Stimulated activated CD4-positive, alpha-beta T cell treated with anti-CD3 and anti-CD28 coated beads, Interleukin-2, amount 100 ng/mL, for 48 hours (primary cell): ENCODE measurements at regions not wholly inside any gene's neighbourhood (a gene's known extent, or its start where the extent isn't known, plus 50 kb on each side); places are given as distances from the start of the nearest gene placed in this dataset.

Experiments used
- DNase-seq, 2 donors: peaks; one replicate each; pipeline ENCODE4 v3.0.0-alpha.2; 2020

DNA sequence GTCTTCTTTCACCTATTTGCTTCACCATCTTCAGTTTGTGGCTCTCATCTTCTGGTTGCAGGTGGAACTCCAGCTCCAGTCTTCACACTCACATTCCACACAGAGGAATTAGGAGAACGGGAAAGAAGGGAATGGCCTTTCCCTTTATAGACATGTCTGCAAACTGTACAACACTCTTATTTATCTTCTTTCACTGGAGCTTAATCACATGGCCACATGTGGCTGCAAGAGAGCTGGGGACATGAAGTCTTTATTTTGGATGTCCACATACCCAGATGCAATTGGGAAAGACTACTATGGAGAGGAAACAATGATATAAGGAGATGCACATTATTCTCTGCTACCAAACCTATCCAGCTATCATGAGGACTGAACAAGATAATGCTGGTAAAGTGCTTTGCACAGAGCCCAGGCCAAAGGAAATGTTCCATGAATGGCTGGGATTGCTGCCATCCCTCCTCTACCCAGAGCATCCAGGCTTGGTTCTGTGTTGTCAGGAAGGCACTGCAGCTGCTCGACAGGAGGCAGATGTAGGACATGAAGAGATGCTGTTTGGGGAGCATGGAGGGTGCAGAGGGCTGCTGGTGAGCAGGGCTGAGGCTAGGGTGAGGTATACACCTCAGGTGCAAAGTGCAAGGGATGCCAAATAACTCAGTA lies 183.8 kb upstream of the TBX20 start:
- no peak for DNase-seq

DNA sequence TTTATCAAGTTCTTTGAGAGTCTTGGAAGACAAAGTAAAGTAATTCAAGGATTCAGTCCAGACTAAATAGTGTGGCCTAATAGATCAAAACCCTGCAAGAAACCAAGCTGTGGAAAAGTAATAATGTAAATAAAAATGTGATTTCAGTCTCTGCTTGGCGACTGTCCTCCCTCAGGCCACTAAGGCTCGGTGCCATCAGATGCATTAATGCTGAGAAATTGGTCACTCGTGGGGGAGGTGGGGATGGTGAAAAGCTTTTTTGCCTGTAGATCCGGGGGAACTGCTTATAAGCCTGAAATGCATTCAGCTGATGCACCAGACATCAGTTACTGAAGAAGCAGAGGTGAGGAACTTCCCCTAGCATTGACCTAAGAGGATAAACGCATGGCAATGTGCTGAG lies 182.6 kb upstream of the TBX20 start:
- no peak for DNase-seq

DNA sequence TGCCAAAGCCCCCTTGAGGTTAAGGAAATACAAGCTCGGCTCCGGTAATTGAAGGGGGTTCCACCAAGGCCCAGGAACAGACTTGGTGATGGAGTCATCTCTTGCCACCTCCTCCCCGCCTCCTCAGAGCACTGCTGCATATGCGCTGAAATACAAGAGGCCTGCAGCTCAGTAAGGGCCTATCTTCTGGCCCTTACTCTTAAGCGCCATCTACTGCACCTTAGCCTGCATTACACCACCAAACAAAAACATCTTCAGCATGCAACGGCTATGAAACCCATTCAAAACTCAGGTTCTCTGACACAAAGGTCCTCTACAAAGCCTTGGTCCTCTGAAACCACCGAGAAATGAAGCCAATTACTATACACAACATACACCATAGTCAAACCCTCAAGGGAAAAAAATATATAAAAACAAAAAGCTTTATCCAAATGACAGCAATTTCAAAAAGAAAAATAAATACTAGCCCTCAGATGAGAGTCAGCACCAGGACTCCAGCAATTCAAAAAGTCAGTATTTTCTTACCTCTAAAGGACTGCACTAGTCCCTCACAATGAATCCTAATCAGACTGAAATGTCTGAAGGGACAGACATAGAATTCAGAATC lies 176.8 kb upstream of the TBX20 start:
- peak in 1 of 2 donors; percentile 4 for DNase-seq

DNA sequence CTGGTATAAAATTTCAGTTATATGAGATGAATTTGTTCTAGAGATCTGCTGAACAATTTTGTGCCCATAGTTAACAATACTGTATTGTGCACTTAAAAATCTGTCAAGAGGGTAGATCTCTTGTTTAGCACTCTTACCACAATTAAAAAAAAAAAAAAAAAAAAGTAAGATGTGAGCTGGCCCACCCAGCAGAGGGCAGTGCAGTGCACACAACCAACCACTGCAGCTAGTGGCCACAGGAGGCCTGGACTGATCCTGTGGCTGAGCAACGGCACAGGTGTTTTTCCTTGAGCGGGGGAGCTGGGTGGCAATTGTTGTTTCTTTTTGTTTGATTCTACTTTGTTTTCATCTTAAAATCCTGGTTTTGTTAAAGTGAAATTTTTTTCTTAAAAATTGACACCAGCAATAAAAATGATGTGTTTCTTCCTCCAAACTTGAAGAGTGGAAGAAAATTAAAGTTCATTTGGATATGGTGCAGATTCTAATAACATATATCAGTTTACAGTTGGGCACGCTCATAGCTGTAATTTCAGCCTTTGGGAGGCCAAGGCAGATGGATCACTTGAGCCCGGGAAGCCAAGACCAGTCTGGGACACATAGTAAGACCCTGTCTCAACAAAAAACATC lies 171.1 kb upstream of the TBX20 start:
- peak; percentile 44 to 47 for DNase-seq

DNA sequence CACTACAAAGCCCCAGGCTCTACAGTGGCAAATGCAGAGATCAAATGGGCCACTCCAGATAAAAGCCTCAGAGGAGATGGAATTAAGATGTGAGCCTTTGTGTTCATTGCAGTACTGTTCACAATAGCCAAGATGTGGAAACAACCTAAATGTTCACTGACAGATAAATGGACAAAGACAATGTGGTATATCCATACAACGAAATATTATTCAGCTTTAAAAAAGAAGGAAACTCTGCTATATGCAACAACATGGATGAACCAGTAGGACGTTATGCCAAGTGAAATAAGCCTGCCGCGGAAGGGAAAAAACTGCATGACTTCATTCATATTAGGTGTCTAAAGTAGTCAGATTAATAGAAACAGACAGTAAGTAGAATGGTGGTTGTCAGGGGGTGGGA lies 170.5 kb upstream of the TBX20 start:
- no peak for DNase-seq

DNA sequence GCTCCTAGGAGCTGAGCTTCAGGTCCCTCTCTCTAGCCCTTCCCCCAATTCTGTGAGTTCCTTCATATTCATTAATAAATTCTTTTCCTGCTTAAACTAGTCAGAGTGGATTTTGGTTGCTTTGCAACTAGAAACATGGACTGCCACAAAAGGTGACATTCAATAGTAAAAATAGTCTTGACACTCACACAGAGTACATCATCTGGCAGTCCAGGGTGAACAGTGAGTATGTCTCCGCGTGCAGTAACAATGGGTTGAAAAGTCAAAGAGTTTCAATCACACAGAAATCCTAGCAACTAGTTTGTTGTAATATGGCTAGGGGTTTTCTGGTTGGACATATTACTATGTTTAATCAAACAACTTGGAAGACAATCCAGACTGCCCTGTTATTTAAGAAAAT lies 168.8 kb upstream of the TBX20 start:
- DNase-seq = no peak

DNA sequence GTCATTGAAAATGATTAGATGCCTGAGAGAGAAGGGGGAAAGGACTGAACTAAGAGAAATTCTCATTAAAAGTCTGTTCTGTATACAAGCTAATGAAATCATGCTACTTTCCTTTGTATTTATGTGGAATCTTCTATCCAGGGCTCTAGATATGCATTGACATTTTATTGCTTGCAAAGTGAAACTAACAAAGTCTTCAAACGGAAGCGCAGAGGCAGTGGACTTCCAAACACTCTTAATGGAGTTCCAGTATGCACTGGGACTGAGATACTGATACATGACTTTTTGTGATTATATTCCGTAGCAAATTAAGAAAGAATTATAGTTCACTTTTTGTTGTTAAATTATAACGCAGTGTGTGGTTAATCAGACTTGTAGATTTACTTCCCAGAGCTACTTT lies 166.8 kb upstream of the TBX20 start:
- no peak for DNase-seq

DNA sequence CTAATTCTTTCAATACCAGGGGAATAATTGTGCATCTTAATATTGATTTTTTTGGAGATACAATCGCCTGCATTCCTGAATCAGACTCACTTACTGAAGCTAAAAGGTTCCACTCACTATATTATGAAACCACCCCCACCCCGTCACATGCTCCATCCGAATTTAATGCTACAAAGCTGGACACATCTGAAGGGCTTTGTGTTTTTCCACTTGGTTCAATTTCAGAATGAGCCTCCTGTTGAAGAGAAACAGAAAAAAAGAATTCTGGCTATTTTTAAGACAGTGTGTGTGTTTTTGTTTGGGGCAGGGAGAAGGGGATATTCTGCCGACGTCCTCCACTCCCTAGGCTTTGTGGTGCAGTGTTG lies 165.5 kb upstream of the TBX20 start:
- DNase-seq = no peak

DNA sequence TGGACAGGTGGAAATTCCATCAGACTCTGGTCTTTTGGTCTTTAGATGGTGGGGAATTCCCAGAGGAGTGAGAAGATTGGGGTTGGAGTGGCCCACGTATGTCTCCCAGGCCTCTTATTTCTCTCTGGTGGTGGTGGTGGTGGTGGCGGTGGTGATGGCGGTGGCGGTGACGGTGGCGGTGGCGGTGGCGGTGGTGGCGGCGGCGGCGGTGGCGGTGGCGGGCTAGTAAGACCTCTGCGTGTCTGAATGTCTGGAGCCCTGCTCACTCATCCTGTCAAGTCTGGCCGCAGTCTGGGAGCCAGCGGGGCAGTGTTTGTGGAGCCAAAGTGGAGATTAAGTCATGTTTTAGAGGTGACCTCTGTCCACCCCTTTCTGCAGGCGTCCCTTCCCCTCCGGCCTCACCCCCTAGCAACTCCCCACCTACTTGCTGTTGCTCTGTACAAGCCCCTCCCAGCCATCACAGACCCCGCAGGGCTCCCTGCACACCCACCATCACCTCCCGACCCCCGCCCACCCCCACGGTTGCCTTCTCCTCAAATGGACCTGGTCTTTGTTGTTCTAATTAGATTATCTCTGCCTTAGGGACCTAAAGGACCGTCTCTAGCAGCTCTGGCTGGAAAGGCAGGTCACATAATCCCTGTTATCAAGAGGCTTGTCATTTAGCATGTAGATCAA lies 165.0 kb upstream of the TBX20 start:
- DNase-seq = no peak

DNA sequence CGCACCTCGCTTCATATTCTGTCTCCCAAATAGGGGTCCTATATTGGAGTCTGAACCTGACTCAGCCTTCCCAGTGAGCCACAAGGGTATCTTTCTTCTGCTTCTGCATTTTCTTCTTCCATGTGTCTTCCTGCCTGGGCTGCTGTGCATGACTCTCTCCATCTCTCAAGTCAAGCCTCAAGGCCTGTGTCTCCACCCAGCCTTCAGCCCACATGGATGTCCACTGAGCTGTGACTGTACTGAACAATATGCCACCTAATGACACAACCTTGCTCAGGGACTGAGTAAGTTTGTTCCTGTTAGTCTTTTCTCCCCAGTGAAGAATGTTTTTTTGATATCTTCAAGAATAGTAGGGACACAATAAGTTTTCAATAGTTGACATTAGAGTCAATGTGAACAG lies 162.7 kb upstream of the TBX20 start:
- no peak for DNase-seq

DNA sequence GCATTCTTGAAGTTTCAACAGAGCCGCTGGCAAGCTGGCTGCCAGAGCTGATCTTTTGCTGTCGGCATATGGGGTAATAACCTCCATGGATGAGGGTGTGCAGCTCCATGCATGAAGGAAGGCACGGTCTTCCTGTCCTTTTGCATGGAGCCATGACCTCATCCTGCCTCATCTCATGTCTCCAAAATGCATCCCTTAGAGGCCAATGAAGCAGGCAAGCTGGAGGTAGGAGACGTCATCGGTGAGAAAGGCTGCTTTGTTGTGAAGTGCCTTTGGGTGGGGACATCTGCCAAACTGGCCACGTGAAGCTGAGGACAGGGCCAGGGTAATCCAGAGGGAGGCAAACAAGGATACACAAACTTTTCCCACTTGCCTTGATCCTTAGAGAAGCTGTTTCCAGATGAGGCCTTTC lies 161.5 kb upstream of the TBX20 start:
- DNase-seq = no peak

DNA sequence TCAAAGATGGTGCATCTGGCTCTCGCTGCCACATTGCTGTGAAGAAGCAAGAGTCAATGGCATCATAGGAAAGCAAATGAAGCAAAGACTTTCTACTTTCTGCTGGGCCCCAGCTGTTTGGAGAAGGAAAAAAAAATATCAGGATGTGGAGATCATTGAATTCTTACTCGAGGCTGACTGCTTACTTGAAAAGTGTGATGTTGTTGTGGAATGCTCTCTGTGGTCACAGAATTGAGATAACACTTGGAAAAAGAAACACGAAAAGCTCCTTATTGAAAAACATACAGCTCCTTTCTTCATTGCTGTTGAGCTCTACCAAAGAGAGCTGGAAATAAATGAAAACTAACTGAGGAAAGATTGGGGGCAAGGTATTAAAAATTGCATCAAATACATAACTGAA lies 157.4 kb upstream of the TBX20 start:
- DNase-seq = no peak

DNA sequence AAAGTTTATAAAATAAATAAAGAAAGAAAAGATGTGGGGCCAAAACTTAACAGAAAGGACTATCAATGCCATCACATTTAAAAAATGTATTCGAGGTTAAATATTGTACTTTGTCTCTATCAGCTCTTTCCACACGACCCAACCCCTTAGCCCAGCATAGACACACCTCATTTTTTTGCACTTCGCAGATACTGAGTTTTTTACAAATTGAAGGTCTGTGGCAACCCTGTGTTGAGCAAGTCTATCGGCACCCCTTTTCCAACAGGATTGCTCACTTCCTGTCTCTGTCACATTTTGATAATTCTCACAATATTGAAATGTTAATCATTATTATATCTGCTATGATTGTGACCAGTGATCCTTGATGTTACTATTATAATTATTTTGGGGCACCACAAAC lies 151.6 kb upstream of the TBX20 start:
- no peak for DNase-seq

DNA sequence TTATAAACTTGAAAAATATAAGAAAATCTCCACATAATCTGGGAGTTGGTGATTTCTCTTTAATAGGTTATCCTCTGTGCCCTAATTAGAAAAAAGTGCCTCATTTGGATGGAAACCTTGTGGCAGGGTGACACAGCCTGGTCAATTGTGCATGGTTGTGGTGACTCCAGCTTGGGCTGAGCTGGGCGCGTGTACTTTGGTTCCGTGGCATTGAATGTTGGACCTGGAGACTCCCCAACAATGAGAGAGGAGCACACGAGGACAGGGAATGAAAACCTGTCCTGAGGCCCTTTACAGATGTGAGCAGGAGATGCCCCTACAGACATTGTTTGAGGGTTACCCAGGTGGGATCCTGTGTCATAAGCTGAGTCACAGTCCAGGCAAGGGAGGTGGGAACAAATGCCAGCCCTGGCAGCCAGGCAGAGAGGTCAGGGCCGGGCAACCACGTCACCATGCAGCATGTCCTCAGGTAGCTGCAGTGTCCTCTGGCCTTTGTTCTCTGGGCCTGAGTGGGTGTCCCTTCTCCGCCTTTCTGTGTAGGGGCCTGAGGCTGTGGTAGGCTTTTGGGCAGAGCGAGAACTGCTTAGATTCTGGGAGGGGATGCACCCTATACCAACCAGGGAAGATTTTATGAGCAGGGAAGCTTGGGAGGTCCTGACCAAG lies 147.4 kb upstream of the TBX20 start:
- no peak for DNase-seq

DNA sequence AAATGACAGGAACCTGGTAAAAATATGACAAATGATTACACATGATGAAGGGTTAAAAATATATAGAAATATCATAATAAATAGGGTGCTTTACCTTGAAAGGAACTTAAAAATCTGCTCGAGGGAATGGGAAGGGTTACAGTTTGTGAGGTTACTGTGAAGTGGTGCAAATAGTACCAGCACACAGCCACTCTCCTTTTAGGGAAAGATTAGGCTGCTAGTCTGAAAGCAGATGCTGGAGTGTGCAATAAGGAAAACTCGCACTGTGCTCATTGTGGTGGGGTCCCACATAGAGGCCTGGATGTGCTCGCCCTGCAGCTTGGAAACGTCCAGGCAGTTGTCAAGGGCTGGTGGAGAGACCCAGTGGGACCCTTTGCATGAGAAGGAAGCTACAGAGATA lies 145.9 kb upstream of the TBX20 start:
- no peak for DNase-seq

DNA sequence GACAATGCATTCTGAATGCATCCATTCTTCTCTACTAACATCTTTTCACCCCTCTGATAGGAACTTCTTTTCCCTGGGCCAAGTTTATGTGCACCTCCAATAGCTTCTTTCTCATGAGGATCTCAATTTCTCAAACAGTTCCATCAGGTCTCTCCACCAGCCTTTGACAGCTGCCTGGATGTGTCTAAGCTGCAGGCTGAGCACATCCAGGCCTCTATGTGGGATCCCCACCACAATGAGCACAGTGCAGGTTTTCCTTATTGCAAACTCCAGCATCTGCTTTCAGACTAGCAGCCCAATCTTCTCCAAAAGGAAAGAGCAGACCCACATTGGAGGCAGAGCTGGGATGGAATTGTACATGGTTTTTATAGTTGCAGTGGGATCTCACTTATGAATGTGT lies 145.3 kb upstream of the TBX20 start:
- DNase-seq = no peak

DNA sequence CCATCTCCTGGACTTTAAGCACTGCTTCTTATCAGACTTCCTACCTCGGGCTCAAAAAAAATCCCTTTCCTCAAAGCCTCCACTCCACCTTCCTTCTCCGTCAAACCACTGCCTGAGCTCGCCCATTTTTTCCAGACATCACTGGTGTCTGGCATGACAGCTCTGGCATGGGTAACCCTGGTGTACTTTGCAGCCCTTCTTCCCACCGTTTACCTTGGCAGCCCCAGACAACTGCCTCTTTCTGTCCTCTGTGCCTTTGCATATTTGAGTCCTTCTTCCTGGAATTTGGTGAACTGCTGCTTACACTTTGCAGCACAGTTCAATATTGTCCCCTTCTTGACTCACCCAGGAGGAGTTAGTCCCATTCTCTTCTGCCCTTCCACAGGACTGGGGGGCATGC lies 144.6 kb upstream of the TBX20 start:
- DNase-seq = no peak

DNA sequence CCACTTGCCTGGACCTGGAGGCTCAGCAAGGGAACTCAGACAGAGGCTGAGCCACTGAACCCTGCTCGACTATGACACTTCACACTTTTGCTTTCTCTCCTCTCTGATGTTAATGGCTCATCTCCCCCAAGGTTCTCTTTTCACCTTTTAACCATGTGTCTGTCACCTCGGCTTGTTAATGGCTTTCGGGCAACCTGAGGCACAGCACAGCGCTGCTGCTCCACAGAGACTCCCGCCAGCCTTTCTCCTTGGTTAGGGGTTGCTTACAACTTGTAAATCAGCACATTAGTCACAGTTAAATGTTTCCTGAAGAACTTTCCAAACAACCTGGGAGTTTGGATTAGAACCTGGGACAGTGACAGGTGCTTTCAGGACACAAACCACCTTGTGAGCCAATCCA lies 136.2 kb upstream of the TBX20 start:
- no peak for DNase-seq

DNA sequence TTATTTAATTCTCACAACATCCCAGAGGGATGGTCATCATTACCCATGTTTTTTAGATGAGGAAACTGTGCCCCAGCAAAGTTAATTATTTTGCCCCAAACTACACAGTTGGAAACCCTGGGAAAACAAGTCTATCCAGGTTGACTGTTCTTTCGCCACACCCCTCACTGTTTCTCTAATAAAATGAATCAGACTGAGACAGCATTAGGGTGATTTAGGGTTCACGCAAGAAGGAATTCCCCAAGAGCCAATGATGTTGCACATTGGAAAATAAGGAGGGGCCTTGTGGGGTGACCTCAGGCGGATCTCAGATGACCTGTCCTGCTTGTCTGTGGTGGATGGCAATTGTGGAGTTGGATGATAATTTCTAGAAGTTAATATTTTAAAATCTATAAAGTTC lies 135.7 kb upstream of the TBX20 start:
- DNase-seq = no peak

DNA sequence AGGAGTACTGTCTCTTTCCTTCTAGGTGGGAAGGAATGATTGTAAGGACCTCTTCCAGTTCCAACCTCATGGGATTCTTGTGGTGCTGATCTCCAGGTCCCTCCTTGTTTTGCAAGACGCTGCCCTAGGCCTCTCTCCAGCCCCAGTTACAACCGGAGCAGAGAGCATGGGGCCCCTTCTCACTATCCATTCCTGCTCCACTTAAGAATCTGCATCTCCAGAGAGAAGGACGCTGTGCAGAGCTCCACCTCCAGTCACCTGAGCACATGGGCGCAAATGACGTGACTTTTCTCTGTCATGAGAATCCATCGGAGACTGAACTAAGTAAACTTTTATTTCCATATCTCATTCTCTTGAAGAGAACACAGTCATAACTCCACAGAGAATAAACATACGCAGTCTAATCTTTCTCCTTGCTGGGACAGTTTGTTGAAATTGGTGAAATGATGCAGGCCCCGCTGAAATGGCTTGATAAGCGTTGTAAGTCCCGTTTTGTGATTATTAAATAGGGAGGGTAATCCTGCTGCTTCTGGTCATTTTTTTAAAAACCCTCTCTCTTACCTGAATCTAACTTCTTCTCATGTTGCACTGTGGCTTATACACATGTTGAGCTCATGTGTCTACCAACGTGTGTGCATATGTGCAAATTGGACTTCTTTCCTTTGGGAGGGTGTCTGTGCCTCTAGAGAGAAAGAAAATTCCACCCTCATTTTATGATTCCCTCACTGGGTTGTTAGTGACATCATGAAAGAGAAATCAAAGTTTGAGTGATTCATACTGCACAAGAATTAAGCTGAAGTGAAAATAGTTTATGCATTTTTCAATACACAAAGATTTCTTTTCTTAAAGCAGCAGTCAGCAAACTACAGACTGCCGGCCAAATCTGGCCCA lies 133.2 kb upstream of the TBX20 start:
- no peak for DNase-seq

DNA sequence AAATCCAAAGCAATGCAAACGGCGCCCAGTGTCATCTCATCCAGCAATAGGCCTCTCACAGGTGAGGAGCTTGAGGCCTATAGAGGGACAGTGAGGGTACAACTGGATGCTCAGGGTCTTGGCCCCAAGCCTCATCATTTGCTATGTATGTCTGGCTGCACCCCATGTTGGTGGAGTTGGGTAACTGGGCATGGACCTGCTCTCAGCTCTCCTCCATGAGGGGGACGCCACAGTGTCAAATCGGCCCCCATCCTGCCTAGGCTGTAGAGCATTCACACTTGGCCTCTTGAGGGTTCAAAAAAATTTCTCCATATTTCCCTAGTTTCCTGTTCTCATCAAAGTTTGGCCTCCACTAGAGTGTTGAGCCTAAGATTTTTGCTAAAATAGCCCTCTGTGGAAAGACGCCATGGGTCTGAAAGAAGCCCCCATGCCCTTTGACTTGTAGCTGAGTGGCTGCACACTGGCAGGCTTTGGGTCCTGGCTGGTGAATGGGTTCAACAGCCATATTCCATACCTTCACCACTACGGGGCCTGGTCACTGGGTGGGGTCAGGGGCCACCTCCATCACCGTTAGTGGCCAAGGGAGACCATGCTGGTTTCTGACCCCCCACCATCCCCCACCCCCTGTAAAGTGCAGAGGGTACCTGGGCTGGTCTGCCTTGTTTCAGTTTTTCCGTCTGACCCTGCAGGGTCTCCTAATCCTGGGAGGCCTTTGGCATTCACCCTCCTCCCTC lies 132.3 kb upstream of the TBX20 start:
- no peak for DNase-seq
